Glomerular visceral epithelial cell (primary cell): ENCODE measurements at regions not wholly inside any gene's neighbourhood (a gene's known extent, or its start where the extent isn't known, plus 50 kb on each side); places are given as distances from the start of the nearest gene placed in this dataset.
"Not testable (repeated sequence)": the region's sequence is repeated elsewhere in the genome, so short reads cannot be mapped to it uniquely, and the experiment has no call there.

ENCODE experiments used
- DNase-seq: peaks from one replicate; pipeline ENCODE4 v3.0.0-alpha.2; 2016; ENCODE audit errors: extremely low spot score

GRCh38 chr9:89935115-89935514 is 330.3 kb downstream of the GADD45G start:
- DNase-seq, result no peak

DNA sequence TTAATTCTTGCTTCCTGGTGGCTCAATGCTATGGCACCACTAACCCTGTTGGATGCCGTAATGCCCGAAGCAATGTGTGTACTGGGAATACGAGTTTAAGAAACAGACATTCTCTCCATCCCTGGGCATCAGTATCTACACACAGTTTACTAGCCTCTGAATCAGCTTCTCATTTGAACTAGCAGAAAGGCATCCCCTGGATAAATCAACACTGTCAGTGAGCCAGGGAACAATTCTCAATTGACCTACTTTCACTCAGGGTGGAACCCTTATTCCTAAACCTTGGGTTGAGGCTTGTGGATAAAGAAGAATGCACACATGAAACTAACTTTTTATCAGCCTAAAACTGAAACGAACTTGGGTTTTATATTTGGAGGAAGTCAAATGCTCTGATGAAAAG is 331.0 kb downstream of the GADD45G start:
- DNase-seq, result no peak

DNA sequence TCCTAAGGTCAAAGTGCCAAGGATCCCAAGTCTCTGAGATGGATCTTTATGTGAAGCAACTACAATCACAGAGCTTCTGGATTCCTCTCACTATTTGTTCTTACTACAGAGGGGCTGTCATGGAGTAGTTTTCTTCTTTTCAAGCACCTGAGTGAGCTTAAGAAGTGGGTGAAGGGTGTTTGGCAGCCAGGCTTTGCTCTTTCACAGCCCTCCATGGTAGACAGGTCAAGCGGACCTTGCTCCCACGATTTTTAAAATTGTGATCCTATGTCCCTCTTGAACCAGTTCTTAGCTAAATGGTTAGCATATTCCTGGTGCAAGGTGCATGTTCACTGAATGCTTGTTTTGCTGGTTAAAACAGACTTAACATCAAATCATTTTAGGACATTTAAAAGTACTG is 332.2 kb downstream of the GADD45G start:
- DNase-seq, result no peak

DNA sequence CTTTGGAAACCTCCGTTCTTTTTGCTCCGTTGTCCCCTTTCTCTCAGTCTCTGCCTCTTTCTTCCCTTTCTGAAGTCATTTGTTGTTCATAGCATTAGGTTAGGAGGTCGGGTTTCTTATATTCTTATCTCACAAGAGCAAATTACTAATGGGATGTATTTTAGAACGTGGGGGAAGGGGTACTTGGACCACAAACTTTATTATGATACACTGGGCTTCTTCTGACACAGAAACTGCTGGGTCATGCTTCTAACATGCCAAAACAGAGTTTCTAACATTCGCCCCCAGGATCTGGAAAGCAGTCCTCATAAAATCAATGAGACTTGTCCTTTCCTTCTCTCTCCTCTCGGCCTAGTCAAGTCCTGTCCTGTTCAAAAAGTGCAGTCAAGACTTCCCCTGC is 334.4 kb downstream of the GADD45G start:
- no peak for DNase-seq

DNA sequence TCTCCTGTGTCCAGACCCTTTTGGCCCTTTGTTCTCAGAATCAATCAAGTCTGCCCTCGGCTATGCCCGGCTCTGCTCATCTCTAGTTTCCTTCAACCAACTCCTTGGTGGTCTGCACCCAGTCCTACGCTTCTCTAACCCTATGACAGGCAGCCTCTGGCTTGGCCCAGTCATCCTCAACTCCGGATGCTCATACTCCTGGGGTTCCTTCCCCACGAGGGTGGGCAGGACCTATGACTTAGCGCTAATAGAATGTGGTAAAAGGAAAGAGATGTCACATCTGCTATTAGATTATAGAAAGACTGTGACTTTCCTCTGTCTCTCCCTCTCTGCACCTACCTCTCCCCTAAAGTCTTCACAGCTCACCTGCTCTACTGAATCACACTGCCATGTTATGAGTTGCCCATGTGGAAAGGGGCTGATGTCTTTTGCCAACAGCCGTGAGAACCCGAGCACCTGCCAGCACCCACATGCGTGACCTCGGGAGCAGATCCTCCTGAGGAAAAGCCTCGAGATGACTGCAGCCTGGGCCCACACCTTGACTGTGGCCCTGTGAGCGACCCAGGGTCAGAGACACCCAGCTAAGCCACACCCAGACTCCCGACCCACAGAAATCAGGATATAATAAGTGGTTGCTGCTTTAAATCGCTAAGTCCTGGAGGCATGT is 334.9 kb downstream of the GADD45G start:
- no peak for DNase-seq

- no peak for DNase-seq
These were observed 335.8 kb downstream of the GADD45G start for GRCh38 chr9:89940625-89941024.

GRCh38 chr9:89941875-89942274 is 337.1 kb downstream of the GADD45G start:
- DNase-seq, result peak; percentile 8

DNA sequence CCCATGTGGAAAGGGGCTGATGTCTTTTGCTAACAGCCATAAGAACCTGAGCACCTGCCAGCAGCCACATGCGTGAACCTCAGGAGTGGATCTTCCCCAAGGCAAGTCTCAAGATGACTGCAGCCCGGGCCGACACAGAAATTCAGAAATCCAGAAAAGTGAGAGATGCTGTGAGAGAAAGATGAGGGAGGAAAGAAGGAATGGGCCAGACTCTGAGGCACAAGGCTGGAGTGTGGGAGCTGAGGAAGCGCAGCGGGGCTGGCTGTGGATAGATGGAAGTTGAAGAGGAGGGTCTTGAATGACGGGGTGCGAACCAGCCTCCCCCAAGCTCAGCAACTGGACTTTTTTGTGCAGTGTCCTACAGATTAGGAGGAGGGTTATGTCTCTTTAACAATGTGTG is 337.8 kb downstream of the GADD45G start:
- no peak for DNase-seq

GRCh38 chr9:89943309-89943708 is 338.5 kb downstream of the GADD45G start:
- DNase-seq, result no peak

DNA sequence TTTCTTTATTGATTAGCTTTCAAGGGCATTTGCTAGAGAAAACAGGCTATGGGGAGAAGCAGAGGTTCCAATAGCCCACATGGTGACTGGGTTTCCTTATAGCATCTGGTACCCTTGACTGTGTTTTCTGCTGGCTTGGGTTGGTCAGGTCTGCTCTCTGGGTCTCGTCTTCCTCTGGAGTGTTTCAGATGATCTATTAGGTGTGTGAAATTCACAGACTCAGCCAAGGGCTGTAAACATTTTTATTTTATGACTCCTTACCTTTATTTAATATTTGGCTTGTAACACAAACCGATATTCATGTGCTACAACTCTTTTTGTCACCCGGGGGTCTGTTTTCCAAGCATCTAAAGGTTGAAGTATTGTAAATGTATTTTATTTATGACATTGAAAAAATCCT is 338.9 kb downstream of the GADD45G start:
- DNase-seq, result no peak

DNA sequence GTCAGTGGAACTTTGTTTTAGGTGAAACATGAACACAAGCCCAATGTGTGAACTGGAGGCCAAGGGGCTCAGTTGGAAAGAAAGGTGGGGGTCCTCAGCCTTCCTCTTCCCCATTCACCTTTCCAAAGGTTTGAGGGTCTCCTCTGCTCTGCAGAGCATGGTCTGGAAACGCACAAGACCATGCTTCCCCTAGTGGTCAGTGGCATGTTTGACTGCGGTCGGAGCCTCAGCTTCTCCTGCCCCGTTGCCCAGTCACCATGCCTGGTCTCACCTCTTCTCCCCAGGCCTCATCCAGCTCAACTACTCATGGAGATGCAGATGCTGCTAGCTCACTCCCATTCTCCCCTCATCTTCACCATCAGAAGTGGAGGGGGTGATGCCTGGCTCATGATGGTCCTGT is 340.3 kb downstream of the GADD45G start:
- no peak for DNase-seq

DNA sequence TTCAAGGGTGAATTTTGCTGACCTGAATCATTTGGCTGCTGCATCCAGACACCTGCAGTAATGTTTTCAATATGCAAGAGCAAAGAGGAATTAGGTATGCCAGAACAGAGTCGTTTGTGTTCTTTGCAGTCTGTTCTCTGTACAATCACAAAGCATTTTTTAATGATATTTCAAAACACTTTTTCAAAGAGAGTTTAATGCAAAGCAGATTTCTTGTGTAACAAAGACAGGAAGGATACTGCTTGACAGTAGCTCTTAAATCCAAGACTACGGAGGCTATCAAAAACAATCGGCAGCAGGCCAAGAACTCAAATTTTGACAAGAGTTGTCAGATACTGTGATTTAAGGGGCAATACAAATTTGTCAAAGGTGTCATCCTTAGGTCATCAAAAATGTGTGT is 341.9 kb downstream of the GADD45G start:
- no peak for DNase-seq

DNA sequence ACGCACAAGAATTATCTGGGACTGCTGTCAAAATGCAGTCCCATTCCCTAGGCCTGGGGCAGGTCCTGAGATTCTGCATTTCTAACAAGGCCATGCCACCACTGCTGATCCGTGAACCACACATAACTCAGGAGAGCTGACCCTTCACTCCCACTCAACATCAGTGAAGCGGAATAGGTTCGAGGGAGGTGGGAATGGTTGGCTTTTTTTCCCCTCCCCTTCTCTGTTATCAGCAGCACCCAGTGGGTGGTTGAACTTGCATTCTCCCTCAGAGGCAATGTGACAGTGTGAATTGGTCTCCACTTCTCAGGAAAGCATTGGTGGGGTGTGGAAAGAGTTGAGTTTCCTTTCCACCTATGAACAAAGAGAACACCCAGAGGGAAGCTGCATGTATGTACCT is 344.3 kb downstream of the GADD45G start:
- DNase-seq, result no peak

- no peak for DNase-seq
These were observed 346.9 kb downstream of the GADD45G start for GRCh38 chr9:89951675-89952074.

GRCh38 chr9:89952401-89952800 is 347.6 kb downstream of the GADD45G start:
- DNase-seq, result no peak

GRCh38 chr9:89953263-89953662 is 348.5 kb downstream of the GADD45G start:
- not testable (repeated sequence) for DNase-seq

- DNase-seq, result no peak
These were observed 349.2 kb downstream of the GADD45G start for GRCh38 chr9:89953824-89954615.

GRCh38 chr9:89955144-89955543 is 350.3 kb downstream of the GADD45G start:
- DNase-seq, result no peak

GRCh38 chr9:89955626-89956025 is 350.8 kb downstream of the GADD45G start:
- no peak for DNase-seq

DNA sequence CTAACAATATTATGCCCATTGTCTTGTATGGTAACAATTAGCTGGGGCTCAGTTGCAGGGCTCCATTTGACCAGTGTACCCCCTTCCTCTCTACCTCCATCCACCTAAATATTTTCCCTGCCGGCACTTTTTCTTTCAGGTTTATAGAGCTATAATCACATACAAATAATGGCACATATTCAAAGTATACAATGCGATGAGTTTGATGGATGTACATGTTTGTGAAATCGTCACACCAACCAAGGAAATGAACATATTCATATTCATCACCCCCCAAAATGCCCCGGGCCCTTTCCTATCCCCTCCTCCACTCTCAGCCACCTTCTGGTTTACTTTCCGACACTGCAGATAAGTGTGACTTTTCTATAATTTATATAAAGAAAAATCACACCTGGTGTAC is 351.5 kb downstream of the GADD45G start:
- DNase-seq, result no peak

- DNase-seq, result no peak
These were observed 352.1 kb downstream of the GADD45G start for GRCh38 chr9:89956907-89957306.

- no peak for DNase-seq
These were observed 353.3 kb downstream of the GADD45G start for GRCh38 chr9:89958086-89958485.

DNA sequence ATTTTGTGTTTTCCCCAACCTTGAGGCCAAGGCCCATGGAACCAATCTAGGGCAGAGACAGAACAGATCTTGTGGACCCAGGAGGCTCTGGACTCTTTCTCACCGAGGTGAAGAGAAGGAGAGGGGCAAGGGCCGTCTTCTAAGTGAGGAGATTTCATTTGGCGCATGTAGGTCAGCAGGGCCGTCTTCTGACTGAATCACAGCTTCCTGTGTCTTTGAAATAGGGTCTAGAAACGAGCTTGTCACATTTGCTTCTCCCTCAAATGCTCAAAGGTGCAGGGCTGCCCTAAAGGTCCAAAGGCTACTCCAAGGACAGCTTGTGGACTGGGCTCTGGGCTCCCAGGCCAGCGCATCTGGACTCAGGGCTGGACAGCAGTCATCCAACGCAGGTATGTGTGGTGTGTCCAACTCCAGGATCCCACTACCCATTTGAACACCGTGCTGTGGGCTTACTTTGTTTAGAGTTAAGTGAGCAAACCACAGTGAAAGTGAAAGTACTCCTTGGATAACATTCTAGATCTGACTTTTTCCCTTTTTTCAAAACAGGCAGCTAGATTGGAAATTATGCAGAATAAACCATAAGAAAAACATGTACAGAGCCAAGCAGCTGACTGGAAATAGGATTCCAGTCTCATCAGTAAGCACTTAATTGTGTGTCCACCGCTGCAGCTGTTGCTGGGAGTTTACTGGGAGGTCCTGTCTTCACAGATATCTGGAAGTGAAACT is 357.0 kb downstream of the GADD45G start:
- no peak for DNase-seq
